ENCODE measurements at regions not wholly inside any gene's neighbourhood (a gene's known extent, or its start where the extent isn't known, plus 50 kb on each side); places are given as distances from the start of the nearest gene placed in this dataset.
"Not testable (repeated sequence)": the region's sequence is repeated elsewhere in the genome, so short reads cannot be mapped to it uniquely, and the experiment has no call there.

- CTCF ChIA-PET: interaction anchor here (0.9 kb wide), 1 partner anchor 120 kb away, joined by 3 read pairs; no protein-coding TSS in a partner anchor
- POLR2A ChIA-PET: no interaction called here
These were observed 61.1 kb upstream of the DMRTB1 start for GRCh38 chr1:53398091-53398490.

GRCh38 chr1:53398576-53399365 is 60.4 kb upstream of the DMRTB1 start:
- CTCF ChIA-PET: interaction anchor here (0.9 kb wide), 1 partner anchor 121 kb away, joined by 3 read pairs; no protein-coding TSS in a partner anchor
- POLR2A ChIA-PET: no interaction called here

GRCh38 chr1:53399370-53400133 is 59.6 kb upstream of the DMRTB1 start:
- POLR2A ChIA-PET, CTCF ChIA-PET: not testable (repeated sequence)

- POLR2A ChIA-PET: no interaction called here
- CTCF ChIA-PET: interaction anchor here (1.6 kb wide), 1 partner anchor 8 kb away, joined by 4 read pairs; no protein-coding TSS in a partner anchor
These were observed 58.2 kb upstream of the DMRTB1 start for GRCh38 chr1:53400761-53401674.

GRCh38 chr1:53401813-53402745 is 57.1 kb upstream of the DMRTB1 start:
- CTCF ChIA-PET: interaction anchor here (1.0 to 2.0 kb wide), 3 partner anchors 9 to 124 kb away, joined by 3 to 8 read pairs (median 4); no protein-coding TSS in a partner anchor
- POLR2A ChIA-PET: no interaction called here

- POLR2A ChIA-PET: no interaction called here
- CTCF ChIA-PET: interaction anchor here (1.0 to 3.1 kb wide), 3 partner anchors 9 to 125 kb away, joined by 3 to 15 read pairs (median 8); no protein-coding TSS in a partner anchor
These were observed 56.1 kb upstream of the DMRTB1 start for GRCh38 chr1:53402891-53403655.

GRCh38 chr1:53405737-53406136 is 53.5 kb upstream of the DMRTB1 start:
- POLR2A ChIA-PET: interaction anchor here (0.6 kb wide), 1 partner anchor 87 kb away, joined by 4 read pairs; no protein-coding TSS in a partner anchor
- CTCF ChIA-PET: interaction anchor here (1.1 to 3.1 kb wide), 2 partner anchors 9 to 13 kb away, joined by 3 to 15 read pairs; no protein-coding TSS in a partner anchor

- ChIA-PET POLR2A (no interaction called here), CTCF (no interaction called here)
These were observed 52.5 kb upstream of the DMRTB1 start for GRCh38 chr1:53406551-53407235.

GRCh38 chr1:53408013-53408754 is 51.0 kb upstream of the DMRTB1 start:
- ChIA-PET POLR2A (interaction anchor here (1.0 kb wide), 1 partner anchor 81 kb away, joined by 3 read pairs; no protein-coding TSS in a partner anchor), CTCF (interaction anchor here (1.7 kb wide), 1 partner anchor 15 kb away, joined by 4 read pairs; no protein-coding TSS in a partner anchor)

GRCh38 chr1:53408755-53409129 is 50.5 kb upstream of the DMRTB1 start:
- CTCF ChIA-PET: interaction anchor here (1.1 to 1.7 kb wide), 2 partner anchors 15 to 131 kb away, joined by 4 to 5 read pairs; no protein-coding TSS in a partner anchor
- POLR2A ChIA-PET: interaction anchor here (1.0 kb wide), 1 partner anchor 82 kb away, joined by 3 read pairs; no protein-coding TSS in a partner anchor

- ChIA-PET POLR2A (interaction anchor here (1.0 kb wide), 1 partner anchor 83 kb away, joined by 3 read pairs; no protein-coding TSS in a partner anchor), CTCF (interaction anchor here (1.1 to 1.7 kb wide), 2 partner anchors 16 to 131 kb away, joined by 4 to 5 read pairs; no protein-coding TSS in a partner anchor)
These were observed 50.0 kb upstream of the DMRTB1 start for GRCh38 chr1:53409233-53409632.

Measured in activated CD8-positive, alpha-beta memory T cell treated with anti-CD3 and anti-CD28 coated beads for 36 hours (primary cell).